ENCODE measurements at regions not wholly inside any gene's neighbourhood (a gene's known extent, or its start where the extent isn't known, plus 50 kb on each side); places are given as distances from the start of the nearest gene placed in this dataset.

DNA sequence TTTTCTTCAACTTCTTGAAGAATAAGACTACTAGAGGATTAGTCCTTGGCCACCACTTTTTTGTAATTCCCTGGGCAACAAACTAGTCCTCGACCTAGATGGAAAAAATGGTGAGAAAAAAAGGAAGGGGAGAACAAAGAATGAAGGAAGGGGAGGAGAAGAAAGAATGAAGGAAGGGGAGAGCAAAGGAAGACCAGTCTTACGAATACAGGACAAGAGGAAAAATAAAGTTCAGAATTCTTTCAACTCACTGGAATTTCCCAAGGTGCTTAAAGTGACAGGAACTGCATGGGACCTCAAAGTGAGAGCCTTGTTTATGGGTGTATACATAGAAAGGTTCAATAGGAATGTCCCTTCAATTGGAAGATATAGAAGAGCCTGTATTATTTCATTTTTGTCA is 509.3 kb upstream of the JARID2 start:
- TF ChIP-seq NFYB (CRISPR knock-in tag; conservative IDR thresholded peaks at IDR 0.05; ENCODE audit: low read depth) (no peak), ZBTB21 (CRISPR knock-in tag; IDR thresholded peaks at IDR 0.05; ENCODE audit: borderline replicate concordance) (no peak), TEAD1 (CRISPR knock-in tag; IDR thresholded peaks at IDR 0.05) (no peak), SP1 (CRISPR knock-in tag; conservative IDR thresholded peaks at IDR 0.05) (no peak), MXD4 (CRISPR knock-in tag; IDR thresholded peaks at IDR 0.05; ENCODE audit: borderline replicate concordance) (no peak), ZNF138 (CRISPR knock-in tag; conservative IDR thresholded peaks at IDR 0.05) (no peak), USF1 (CRISPR knock-in tag; IDR thresholded peaks at IDR 0.05) (no peak)
- TF ChIP-seq, protein P1, sequence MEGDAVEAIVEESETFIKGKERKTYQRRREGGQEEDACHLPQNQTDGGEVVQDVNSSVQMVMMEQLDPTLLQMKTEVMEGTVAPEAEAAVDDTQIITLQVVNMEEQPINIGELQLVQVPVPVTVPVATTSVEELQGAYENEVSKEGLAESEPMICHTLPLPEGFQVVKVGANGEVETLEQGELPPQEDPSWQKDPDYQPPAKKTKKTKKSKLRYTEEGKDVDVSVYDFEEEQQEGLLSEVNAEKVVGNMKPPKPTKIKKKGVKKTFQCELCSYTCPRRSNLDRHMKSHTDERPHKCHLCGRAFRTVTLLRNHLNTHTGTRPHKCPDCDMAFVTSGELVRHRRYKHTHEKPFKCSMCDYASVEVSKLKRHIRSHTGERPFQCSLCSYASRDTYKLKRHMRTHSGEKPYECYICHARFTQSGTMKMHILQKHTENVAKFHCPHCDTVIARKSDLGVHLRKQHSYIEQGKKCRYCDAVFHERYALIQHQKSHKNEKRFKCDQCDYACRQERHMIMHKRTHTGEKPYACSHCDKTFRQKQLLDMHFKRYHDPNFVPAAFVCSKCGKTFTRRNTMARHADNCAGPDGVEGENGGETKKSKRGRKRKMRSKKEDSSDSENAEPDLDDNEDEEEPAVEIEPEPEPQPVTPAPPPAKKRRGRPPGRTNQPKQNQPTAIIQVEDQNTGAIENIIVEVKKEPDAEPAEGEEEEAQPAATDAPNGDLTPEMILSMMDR (IDR thresholded peaks at IDR 0.05) = no peak
- TF ChIP-seq, protein P2, sequence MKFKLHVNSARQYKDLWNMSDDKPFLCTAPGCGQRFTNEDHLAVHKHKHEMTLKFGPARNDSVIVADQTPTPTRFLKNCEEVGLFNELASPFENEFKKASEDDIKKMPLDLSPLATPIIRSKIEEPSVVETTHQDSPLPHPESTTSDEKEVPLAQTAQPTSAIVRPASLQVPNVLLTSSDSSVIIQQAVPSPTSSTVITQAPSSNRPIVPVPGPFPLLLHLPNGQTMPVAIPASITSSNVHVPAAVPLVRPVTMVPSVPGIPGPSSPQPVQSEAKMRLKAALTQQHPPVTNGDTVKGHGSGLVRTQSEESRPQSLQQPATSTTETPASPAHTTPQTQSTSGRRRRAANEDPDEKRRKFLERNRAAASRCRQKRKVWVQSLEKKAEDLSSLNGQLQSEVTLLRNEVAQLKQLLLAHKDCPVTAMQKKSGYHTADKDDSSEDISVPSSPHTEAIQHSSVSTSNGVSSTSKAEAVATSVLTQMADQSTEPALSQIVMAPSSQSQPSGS (CRISPR knock-in tag; IDR thresholded peaks at IDR 0.05; ENCODE audit: borderline replicate concordance, low read depth) = no peak
